ENCODE measurements at regions not wholly inside any gene's neighbourhood (a gene's known extent, or its start where the extent isn't known, plus 50 kb on each side); places are given as distances from the start of the nearest gene placed in this dataset.

- CTCF ChIA-PET = no interaction called here
- Mint-ChIP-seq H3K27ac (no peak overlapping the region), H3K4me1 (ENCODE audit: low read depth) (no peaks in the 10 kb centered on the region)
Observed at GRCh38 chr13:107043021-107043956, 475.4 kb upstream of the ARGLU1 start.

GRCh38 chr13:107035778-107036177 is 467.8 kb upstream of the ARGLU1 start:
- Histone ChIP-seq H3K36me3 (ENCODE audit: insufficient read depth, low read length) (no peaks in the 10 kb centered on the region), H3K27me3 (ENCODE audit: control insufficient read depth in 1 of 2, insufficient read depth in 2 of 2, low read length in 2 of 2) (no peaks in the 10 kb centered on the region), H3K9me3 (ENCODE audit: control insufficient read depth in 1 of 2, insufficient read depth in 1 of 2, low read length in 2 of 2) (no peaks in the 10 kb centered on the region), H3K4me1 (ENCODE audit: insufficient read depth, low read length) (no peaks in the 10 kb centered on the region), H3K4me3 (ENCODE audit: low read length) (no peak overlapping the region), H3K27ac (ENCODE audit: low read depth in 1 of 2, low read length in 2 of 2) (no peak overlapping the region)
- ATAC-seq (ENCODE audit: poor library complexity) (no peak), DNase-seq (no peak)
- intact Hi-C loops (cut with DNase I, micrococcal nuclease) = no loop called here
- Mint-ChIP-seq H3K9me3 (peaks cover 3% of the 10 kb centered on the region), H3K27ac (no peak overlapping the region), H3K4me1 (ENCODE audit: low read depth) (no peaks in the 10 kb centered on the region), H3K4me3 (no peak overlapping the region), H3K27me3 (no peaks in the 10 kb centered on the region), H3K36me3 (ENCODE audit: low read depth) (no peaks in the 10 kb centered on the region)
- CTCF ChIA-PET = no interaction called here
- POLR2A ChIA-PET = no interaction called here
- TF ChIP-seq CTCF (IDR thresholded peaks at IDR 0.05) = no peak

More at GRCh38 chr13:107043021-107043956, 475.4 kb upstream of the ARGLU1 start:
- Histone ChIP-seq H3K36me3 (ENCODE audit: insufficient read depth, low read length) (no peaks in the 10 kb centered on the region), H3K4me3 (ENCODE audit: low read length) (no peak overlapping the region), H3K27me3 (ENCODE audit: control insufficient read depth in 1 of 2, insufficient read depth in 2 of 2, low read length in 2 of 2) (no peaks in the 10 kb centered on the region), H3K4me1 (ENCODE audit: insufficient read depth, low read length) (no peaks in the 10 kb centered on the region), H3K27ac (ENCODE audit: low read depth in 1 of 2, low read length in 2 of 2) (no peak overlapping the region), H3K9me3 (ENCODE audit: control insufficient read depth in 1 of 2, insufficient read depth in 1 of 2, low read length in 2 of 2) (peaks cover 0 to 14% of the 10 kb centered on the region in 2 experiments)
- Mint-ChIP-seq H3K9me3 (peaks cover 9% of the 10 kb centered on the region), H3K36me3 (ENCODE audit: low read depth) (no peaks in the 10 kb centered on the region), H3K4me3 (no peak overlapping the region), H3K27me3 (no peaks in the 10 kb centered on the region)
- ATAC-seq (ENCODE audit: poor library complexity) (no peak), DNase-seq (no peak)
- POLR2A ChIA-PET = no interaction called here
- intact Hi-C loops (cut with DNase I, micrococcal nuclease) = no loop called here
- TF ChIP-seq CTCF (IDR thresholded peaks at IDR 0.05) = no peak

- Mint-ChIP-seq H3K36me3 (ENCODE audit: low read depth) (no peaks in the 10 kb centered on the region), H3K4me3 (no peak overlapping the region), H3K27me3 (no peaks in the 10 kb centered on the region), H3K9me3 (peaks cover 2% of the 10 kb centered on the region), H3K4me1 (ENCODE audit: low read depth) (no peaks in the 10 kb centered on the region), H3K27ac (no peak overlapping the region)
- Histone ChIP-seq H3K4me3 (ENCODE audit: low read length) (no peak overlapping the region), H3K27me3 (ENCODE audit: control insufficient read depth in 1 of 2, insufficient read depth in 2 of 2, low read length in 2 of 2) (no peaks in the 10 kb centered on the region), H3K9me3 (ENCODE audit: control insufficient read depth in 1 of 2, insufficient read depth in 1 of 2, low read length in 2 of 2) (peaks cover 0 to 3% of the 10 kb centered on the region in 2 experiments), H3K4me1 (ENCODE audit: insufficient read depth, low read length) (no peaks in the 10 kb centered on the region), H3K27ac (ENCODE audit: low read depth in 1 of 2, low read length in 2 of 2) (no peak overlapping the region), H3K36me3 (ENCODE audit: insufficient read depth, low read length) (no peaks in the 10 kb centered on the region)
- CTCF ChIA-PET = no interaction called here
- no peak for TF ChIP-seq CTCF (IDR thresholded peaks at IDR 0.05)
- POLR2A ChIA-PET = no interaction called here
- ATAC-seq (ENCODE audit: poor library complexity) (no peak), DNase-seq (no peak)
- intact Hi-C loops (cut with DNase I, micrococcal nuclease) = no loop called here
Observed at GRCh38 chr13:107035186-107035585, 467.2 kb upstream of the ARGLU1 start.

All from CD4-positive, alpha-beta T cell (primary cell).